HL-60/S4 (cell line): ENCODE measurements at regions not wholly inside any gene's neighbourhood (a gene's known extent, or its start where the extent isn't known, plus 50 kb on each side); places are given as distances from the start of the nearest gene placed in this dataset.

Source experiments
- in situ Hi-C: fragments of 300-500 bp; cut with MboI; formaldehyde crosslinking; loops from 2 replicates; pipeline ENCODE4 v1.14.3; 2022; ENCODE audit warnings: low sequenced_read_pairs

GRCh38 chr12:107223821-107224220 lies 130.5 kb upstream of the CRY1 start:
- in situ Hi-C loops, result no loop called here

- in situ Hi-C loops, result no loop called here
Measured at GRCh38 chr12:107225635-107226034, 132.3 kb upstream of the CRY1 start.

GRCh38 chr12:107226126-107226525 lies 132.8 kb upstream of the CRY1 start:
- in situ Hi-C loops, result no loop called here

- in situ Hi-C loops, result no loop called here
Measured at GRCh38 chr12:107228076-107228475, 134.7 kb upstream of the CRY1 start.

- in situ Hi-C loops, result no loop called here
Measured at GRCh38 chr12:107229827-107230226, 136.5 kb upstream of the CRY1 start.

GRCh38 chr12:107231303-107231702 lies 138.0 kb upstream of the CRY1 start:
- in situ Hi-C loops, result no loop called here

- in situ Hi-C loops, result no loop called here
Measured at GRCh38 chr12:107233551-107233950, 140.2 kb upstream of the CRY1 start.

- in situ Hi-C loops, result no loop called here
Measured at GRCh38 chr12:107235600-107235999, 142.3 kb upstream of the CRY1 start.

- in situ Hi-C loops, result no loop called here
Measured at GRCh38 chr12:107236824-107237511, 143.6 kb upstream of the CRY1 start.

- in situ Hi-C loops, result no loop called here
Measured at GRCh38 chr12:107238296-107238695, 144.9 kb upstream of the CRY1 start.

- in situ Hi-C loops, result no loop called here
Measured at GRCh38 chr12:107241411-107241810, 148.1 kb upstream of the CRY1 start.

GRCh38 chr12:107242189-107242588 lies 148.8 kb upstream of the CRY1 start:
- in situ Hi-C loops, result no loop called here

GRCh38 chr12:107243341-107243740 lies 150.0 kb upstream of the CRY1 start:
- in situ Hi-C loops, result no loop called here

- in situ Hi-C loops, result no loop called here
Measured at GRCh38 chr12:107244584-107244983, 151.2 kb upstream of the CRY1 start.

GRCh38 chr12:107247650-107248049 lies 154.3 kb upstream of the CRY1 start:
- in situ Hi-C loops, result no loop called here

GRCh38 chr12:107248187-107248586 lies 154.8 kb upstream of the CRY1 start:
- in situ Hi-C loops, result no loop called here

GRCh38 chr12:107251288-107251687 lies 157.9 kb upstream of the CRY1 start:
- in situ Hi-C loops, result no loop called here

- in situ Hi-C loops, result no loop called here
Measured at GRCh38 chr12:107253361-107253760, 160.0 kb upstream of the CRY1 start.

- in situ Hi-C loops, result no loop called here
Measured at GRCh38 chr12:107254258-107254856, 161.0 kb upstream of the CRY1 start.

GRCh38 chr12:107258780-107259179 lies 165.4 kb upstream of the CRY1 start:
- in situ Hi-C loops, result no loop called here

- in situ Hi-C loops, result no loop called here
Measured at GRCh38 chr12:107263980-107264379, 170.6 kb upstream of the CRY1 start.

- in situ Hi-C loops, result no loop called here
Measured at GRCh38 chr12:107264667-107265066, 171.3 kb upstream of the CRY1 start.

GRCh38 chr12:107267604-107268003 lies 174.3 kb upstream of the CRY1 start:
- in situ Hi-C loops, result no loop called here
